ENCODE measurements at regions not wholly inside any gene's neighbourhood (a gene's known extent, or its start where the extent isn't known, plus 50 kb on each side); places are given as distances from the start of the nearest gene placed in this dataset.
"Not testable (repeated sequence)": the region's sequence is repeated elsewhere in the genome, so short reads cannot be mapped to it uniquely, and the experiment has no call there.

- Mint-ChIP-seq H3K27ac (no peak overlapping the region), H3K36me3 (no peaks in the 10 kb centered on the region), H3K27me3 (no peaks in the 10 kb centered on the region), H3K9me3 (peaks cover 20% of the 10 kb centered on the region), H3K4me1 (ENCODE audit: low read depth) (no peaks in the 10 kb centered on the region), H3K4me3 (no peak overlapping the region)
- POLR2A ChIA-PET = no interaction called here
- CTCF ChIA-PET = no interaction called here
- DNase-seq = no peak
- intact Hi-C loops (cut with micrococcal nuclease) = no loop called here
Observed at GRCh38 chr11:107276077-107276476, 181.5 kb downstream of the CWF19L2 start.

- no peaks in the 10 kb centered on the region for H3K4me1 Mint-ChIP-seq (ENCODE audit: low read depth)
- peaks cover 20% of the 10 kb centered on the region for H3K9me3 Mint-ChIP-seq
- no peak overlapping the region for H3K27ac Mint-ChIP-seq
- DNase-seq = no peak
- POLR2A ChIA-PET = no interaction called here
- H3K4me3 Mint-ChIP-seq = no peak overlapping the region
- no peaks in the 10 kb centered on the region for H3K27me3 Mint-ChIP-seq
- H3K36me3 Mint-ChIP-seq = no peaks in the 10 kb centered on the region
- CTCF ChIA-PET = no interaction called here
- intact Hi-C loops (cut with micrococcal nuclease) = no loop called here
Observed at GRCh38 chr11:107275632-107276031, 182.0 kb downstream of the CWF19L2 start.

- POLR2A ChIA-PET = no interaction called here
- DNase-seq = no peak
- H3K9me3 Mint-ChIP-seq = peaks cover 14% of the 10 kb centered on the region
- no peak overlapping the region for H3K27ac Mint-ChIP-seq
- intact Hi-C loops (cut with micrococcal nuclease) = no loop called here
- no peaks in the 10 kb centered on the region for H3K36me3 Mint-ChIP-seq
- H3K4me1 Mint-ChIP-seq (ENCODE audit: low read depth) = no peaks in the 10 kb centered on the region
- H3K27me3 Mint-ChIP-seq = no peaks in the 10 kb centered on the region
- CTCF ChIA-PET = no interaction called here
- H3K4me3 Mint-ChIP-seq = no peak overlapping the region
Observed at GRCh38 chr11:107274138-107274537, 183.5 kb downstream of the CWF19L2 start.

GRCh38 chr11:107272561-107272960 is 185.1 kb downstream of the CWF19L2 start:
- H3K9me3 Mint-ChIP-seq = peaks cover under 1% of the 10 kb centered on the region
- no peak overlapping the region for H3K4me3 Mint-ChIP-seq
- no peak overlapping the region for H3K27ac Mint-ChIP-seq
- POLR2A ChIA-PET = no interaction called here
- H3K27me3 Mint-ChIP-seq = no peaks in the 10 kb centered on the region
- H3K4me1 Mint-ChIP-seq (ENCODE audit: low read depth) = no peaks in the 10 kb centered on the region
- intact Hi-C loops (cut with micrococcal nuclease) = no loop called here
- CTCF ChIA-PET = no interaction called here
- no peak for DNase-seq
- no peaks in the 10 kb centered on the region for H3K36me3 Mint-ChIP-seq

- Mint-ChIP-seq H3K9me3 (no peaks in the 10 kb centered on the region), H3K4me3 (no peak overlapping the region), H3K4me1 (ENCODE audit: low read depth) (no peaks in the 10 kb centered on the region), H3K27ac (no peak overlapping the region), H3K27me3 (no peaks in the 10 kb centered on the region), H3K36me3 (no peaks in the 10 kb centered on the region)
- intact Hi-C loops (cut with micrococcal nuclease) = no loop called here
- ChIA-PET POLR2A (interaction anchor here (0.7 kb wide), 1 partner anchor 298 kb away, joined by 4 read pairs; no protein-coding TSS in a partner anchor), CTCF (no interaction called here)
- DNase-seq = no peak
Observed at GRCh38 chr11:107271425-107271824, 186.2 kb downstream of the CWF19L2 start.

- Mint-ChIP-seq H3K4me3 (no peak overlapping the region), H3K4me1 (ENCODE audit: low read depth) (no peaks in the 10 kb centered on the region), H3K9me3 (no peaks in the 10 kb centered on the region), H3K27ac (no peak overlapping the region), H3K27me3 (no peaks in the 10 kb centered on the region), H3K36me3 (no peaks in the 10 kb centered on the region)
- ChIA-PET POLR2A (no interaction called here), CTCF (no interaction called here)
- intact Hi-C loops (cut with micrococcal nuclease) = no loop called here
- no peak for DNase-seq
Observed at GRCh38 chr11:107268977-107269376, 188.6 kb downstream of the CWF19L2 start.

- no peak for DNase-seq
- CTCF ChIA-PET = no interaction called here
- Mint-ChIP-seq H3K27ac (no peak overlapping the region), H3K4me1 (ENCODE audit: low read depth) (no peaks in the 10 kb centered on the region), H3K27me3 (no peaks in the 10 kb centered on the region), H3K36me3 (no peaks in the 10 kb centered on the region), H3K9me3 (no peaks in the 10 kb centered on the region), H3K4me3 (no peak overlapping the region)
- intact Hi-C loops (cut with micrococcal nuclease) = no loop called here
- POLR2A ChIA-PET = no interaction called here
Observed at GRCh38 chr11:107266455-107266854, 191.2 kb downstream of the CWF19L2 start.

- intact Hi-C loops (cut with micrococcal nuclease) = no loop called here
- DNase-seq = no peak
- Mint-ChIP-seq H3K27me3 (no peaks in the 10 kb centered on the region), H3K4me3 (no peak overlapping the region), H3K4me1 (ENCODE audit: low read depth) (no peaks in the 10 kb centered on the region), H3K36me3 (no peaks in the 10 kb centered on the region), H3K9me3 (no peaks in the 10 kb centered on the region), H3K27ac (no peak overlapping the region)
- CTCF ChIA-PET = no interaction called here
- POLR2A ChIA-PET = no interaction called here
Observed at GRCh38 chr11:107265591-107266121, 192.0 kb downstream of the CWF19L2 start.

GRCh38 chr11:107263844-107264563 is 193.6 kb downstream of the CWF19L2 start:
- H3K27ac Mint-ChIP-seq = no peak overlapping the region
- no peak overlapping the region for H3K4me3 Mint-ChIP-seq
- no peaks in the 10 kb centered on the region for H3K9me3 Mint-ChIP-seq
- peaks cover 4% of the 10 kb centered on the region for H3K27me3 Mint-ChIP-seq
- CTCF ChIA-PET = no interaction called here
- intact Hi-C loops (cut with micrococcal nuclease) = no loop called here
- POLR2A ChIA-PET = no interaction called here
- H3K36me3 Mint-ChIP-seq = no peaks in the 10 kb centered on the region
- H3K4me1 Mint-ChIP-seq (ENCODE audit: low read depth) = no peaks in the 10 kb centered on the region
- DNase-seq = no peak

- ChIA-PET POLR2A (no interaction called here), CTCF (no interaction called here)
- intact Hi-C loops (cut with micrococcal nuclease) = no loop called here
- Mint-ChIP-seq H3K36me3 (no peaks in the 10 kb centered on the region), H3K4me3 (no peak overlapping the region), H3K27me3 (peaks cover 5% of the 10 kb centered on the region), H3K27ac (no peak overlapping the region), H3K4me1 (ENCODE audit: low read depth) (no peaks in the 10 kb centered on the region), H3K9me3 (no peaks in the 10 kb centered on the region)
- DNase-seq = no peak
Observed at GRCh38 chr11:107259811-107260221, 197.8 kb downstream of the CWF19L2 start.

- H3K27ac Mint-ChIP-seq = no peak overlapping the region
- no peaks in the 10 kb centered on the region for H3K9me3 Mint-ChIP-seq
- H3K36me3 Mint-ChIP-seq = no peaks in the 10 kb centered on the region
- peaks cover 8% of the 10 kb centered on the region for H3K27me3 Mint-ChIP-seq
- POLR2A ChIA-PET = no interaction called here
- CTCF ChIA-PET = no interaction called here
- H3K4me1 Mint-ChIP-seq (ENCODE audit: low read depth) = no peaks in the 10 kb centered on the region
- no peak overlapping the region for H3K4me3 Mint-ChIP-seq
- intact Hi-C loops (cut with micrococcal nuclease) = no loop called here
- no peak for DNase-seq
Observed at GRCh38 chr11:107257710-107258109, 199.9 kb downstream of the CWF19L2 start.

GRCh38 chr11:107253661-107254060 is 204.0 kb downstream of the CWF19L2 start:
- H3K27ac Mint-ChIP-seq; H3K36me3 Mint-ChIP-seq; DNase-seq; CTCF ChIA-PET; H3K4me1 Mint-ChIP-seq (ENCODE audit: low read depth); H3K9me3 Mint-ChIP-seq; H3K4me3 Mint-ChIP-seq; POLR2A ChIA-PET; intact Hi-C loops (cut with micrococcal nuclease); H3K27me3 Mint-ChIP-seq: not testable (repeated sequence)

- ChIA-PET CTCF (no interaction called here), POLR2A (no interaction called here)
- Mint-ChIP-seq H3K27ac (no peak overlapping the region), H3K4me3 (no peak overlapping the region), H3K4me1 (ENCODE audit: low read depth) (no peaks in the 10 kb centered on the region), H3K36me3 (no peaks in the 10 kb centered on the region), H3K9me3 (no peaks in the 10 kb centered on the region), H3K27me3 (peaks cover 4% of the 10 kb centered on the region)
- intact Hi-C loops (cut with micrococcal nuclease) = no loop called here
- no peak for DNase-seq
Observed at GRCh38 chr11:107252429-107253161, 205.0 kb downstream of the CWF19L2 start.
